Panc1 (cell line): ENCODE measurements at regions not wholly inside any gene's neighbourhood (a gene's known extent, or its start where the extent isn't known, plus 50 kb on each side); places are given as distances from the start of the nearest gene placed in this dataset.

Experiments
- ATAC-seq: fragments of 200-7000 bp; cut with Tn5 transposase; 2 replicates; pipeline ENCODE4 v1.9.1; 2020; ENCODE audit warnings: mild to moderate bottlenecking, moderate library complexity
- BruUV-seq: library from RNA; stranded (reverse); fragments of 400-500 nt; replicated peaks from 2 replicates; lab custom pipeline; 2021; lab: Mats Ljungman, UMichigan
- CTCF ChIA-PET: fragments of 300-600 bp; sonication (Branson Sonifier 250); formaldehyde crosslinking; loops from one replicate; lab custom pipeline; 2022; ENCODE audit warnings: antibody characterized with exemption; lab: Charles Lee
- POLR2A ChIA-PET: fragments of 300-600 bp; sonication (Branson Sonifier 250); formaldehyde crosslinking; loops from one replicate; lab custom pipeline; 2022; ENCODE audit warnings: antibody characterized with exemption; lab: Charles Lee
- DNase-seq: peaks from one replicate; pipeline ENCODE4 v3.0.0-alpha.2; 2010; ENCODE audit warnings: low read depth, low spot score
- H3K27ac ChIP-seq: 2 replicates; pipeline ENCODE4 v1.5.1; 2011; ENCODE audit warnings: mild to moderate bottlenecking, low read length, inconsistent platforms
- H3K27me3 ChIP-seq: fragments of 200-500 bp; sonication (Bioruptor generic); 2 replicates; pipeline ENCODE4 v1.6.0; 2014; ENCODE audit warnings: low read length, inconsistent platforms; ENCODE audit not compliant: control insufficient read depth, insufficient read depth
- H3K36me3 ChIP-seq: fragments of 200-500 bp; sonication (Bioruptor generic); 2 replicates; pipeline ENCODE4 v1.5.1; 2014; ENCODE audit warnings: inconsistent platforms, mild to moderate bottlenecking, low read length, moderate library complexity; ENCODE audit not compliant: control insufficient read depth, insufficient read depth
- H3K4me1 ChIP-seq: 2 replicates; pipeline ENCODE4 v1.5.1; 2011; ENCODE audit warnings: inconsistent platforms, mild to moderate bottlenecking, low read length, moderate library complexity; ENCODE audit not compliant: control insufficient read depth, insufficient read depth
- H3K4me3 ChIP-seq, 2 experiments: 2 replicates each; pipeline ENCODE4 v1.5.1; 2011 to 2012; ENCODE audit warnings: low read depth in 2 of 2, low read length in 2 of 2, mild to moderate bottlenecking in 2 of 2, inconsistent platforms in 1 of 2, moderate library complexity in 1 of 2
- H3K9me3 ChIP-seq: fragments of 200-500 bp; sonication (Bioruptor generic); 2 replicates; pipeline ENCODE4 v1.5.1; 2014; ENCODE audit warnings: low read depth, mild to moderate bottlenecking, inconsistent platforms, low read length, moderate library complexity; ENCODE audit not compliant: control insufficient read depth, insufficient read depth
- CTCF ChIP-seq: fragments of 450-650 bp; IDR thresholded peaks from 2 replicates; pipeline ENCODE4 v1.5.1; 2017; ENCODE audit warnings: mild to moderate bottlenecking
- POLR2AphosphoS5 ChIP-seq: IDR thresholded peaks from 2 replicates; pipeline ENCODE4 v1.6.1; 2012; ENCODE audit warnings: mild to moderate bottlenecking, low read depth, low read length, moderate library complexity
- SIN3A ChIP-seq: IDR thresholded peaks from 2 replicates; pipeline ENCODE4 v1.6.1; 2012; ENCODE audit warnings: low read depth, mild to moderate bottlenecking, low read length, moderate library complexity, borderline replicate concordance; ENCODE audit not compliant: insufficient read depth
- TCF7L2 ChIP-seq: IDR thresholded peaks from 2 replicates; pipeline ENCODE4 v1.6.1; 2011; ENCODE audit warnings: mild to moderate bottlenecking, low read depth, low read length, inconsistent platforms
- in situ Hi-C: cut with HindIII; loops from 2 replicates; pipeline ENCODE4 v1.10.0; 2016; ENCODE audit warnings: low sequenced_read_pairs, low pct_unique_long_range_greater_than_20kb
- intact Hi-C: fragments of 100-400 bp; cut with micrococcal nuclease; formaldehyde crosslinking; loops from one replicate; pipeline ENCODE4 v1.10.0; 2022; ENCODE audit not compliant: unreplicated experiment
- TF ChIP-seq, protein P1 (sequence below), 2 experiments: IDR thresholded peaks; 2 replicates each; pipeline ENCODE4 v1.6.1; 2011 to 2012; ENCODE audit warnings: low read depth in 2 of 2, control low read depth in 1 of 2, low read length in 1 of 2, mild to moderate bottlenecking in 1 of 2, moderate library complexity in 1 of 2; ENCODE audit not compliant: insufficient read depth in 1 of 2

- H3K4me3 ChIP-seq = no peak overlapping the region
- DNase-seq (no peak), ATAC-seq (no peak)
- H3K9me3 ChIP-seq = no peaks in the 10 kb centered on the region
- no peaks in the 10 kb centered on the region for H3K36me3 ChIP-seq
- POLR2A ChIA-PET = no interaction called here
- intact Hi-C loops = no loop called here
- no peak overlapping the region for H3K27ac ChIP-seq
- no TSS peak for BruUV-seq
- in situ Hi-C loops = no loop called here
- CTCF ChIA-PET = no interaction called here
- TF ChIP-seq CTCF (no peak), POLR2AphosphoS5 (no peak), SIN3A (no peak), TCF7L2 (no peak)
- TF ChIP-seq, protein P1, sequence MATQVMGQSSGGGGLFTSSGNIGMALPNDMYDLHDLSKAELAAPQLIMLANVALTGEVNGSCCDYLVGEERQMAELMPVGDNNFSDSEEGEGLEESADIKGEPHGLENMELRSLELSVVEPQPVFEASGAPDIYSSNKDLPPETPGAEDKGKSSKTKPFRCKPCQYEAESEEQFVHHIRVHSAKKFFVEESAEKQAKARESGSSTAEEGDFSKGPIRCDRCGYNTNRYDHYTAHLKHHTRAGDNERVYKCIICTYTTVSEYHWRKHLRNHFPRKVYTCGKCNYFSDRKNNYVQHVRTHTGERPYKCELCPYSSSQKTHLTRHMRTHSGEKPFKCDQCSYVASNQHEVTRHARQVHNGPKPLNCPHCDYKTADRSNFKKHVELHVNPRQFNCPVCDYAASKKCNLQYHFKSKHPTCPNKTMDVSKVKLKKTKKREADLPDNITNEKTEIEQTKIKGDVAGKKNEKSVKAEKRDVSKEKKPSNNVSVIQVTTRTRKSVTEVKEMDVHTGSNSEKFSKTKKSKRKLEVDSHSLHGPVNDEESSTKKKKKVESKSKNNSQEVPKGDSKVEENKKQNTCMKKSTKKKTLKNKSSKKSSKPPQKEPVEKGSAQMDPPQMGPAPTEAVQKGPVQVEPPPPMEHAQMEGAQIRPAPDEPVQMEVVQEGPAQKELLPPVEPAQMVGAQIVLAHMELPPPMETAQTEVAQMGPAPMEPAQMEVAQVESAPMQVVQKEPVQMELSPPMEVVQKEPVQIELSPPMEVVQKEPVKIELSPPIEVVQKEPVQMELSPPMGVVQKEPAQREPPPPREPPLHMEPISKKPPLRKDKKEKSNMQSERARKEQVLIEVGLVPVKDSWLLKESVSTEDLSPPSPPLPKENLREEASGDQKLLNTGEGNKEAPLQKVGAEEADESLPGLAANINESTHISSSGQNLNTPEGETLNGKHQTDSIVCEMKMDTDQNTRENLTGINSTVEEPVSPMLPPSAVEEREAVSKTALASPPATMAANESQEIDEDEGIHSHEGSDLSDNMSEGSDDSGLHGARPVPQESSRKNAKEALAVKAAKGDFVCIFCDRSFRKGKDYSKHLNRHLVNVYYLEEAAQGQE (IDR thresholded peaks at IDR 0.05; ENCODE audit: insufficient read depth in 1 of 2, low read depth in 2 of 2, low read length in 1 of 2) = no peak
- H3K4me1 ChIP-seq = no peaks in the 10 kb centered on the region
- H3K27me3 ChIP-seq = no peaks in the 10 kb centered on the region; the same call in 1 of the 2 replicates
These were observed 127.5 kb upstream of the CYP1B1 start for GRCh38 chr2:38203446-38203810.

DNA sequence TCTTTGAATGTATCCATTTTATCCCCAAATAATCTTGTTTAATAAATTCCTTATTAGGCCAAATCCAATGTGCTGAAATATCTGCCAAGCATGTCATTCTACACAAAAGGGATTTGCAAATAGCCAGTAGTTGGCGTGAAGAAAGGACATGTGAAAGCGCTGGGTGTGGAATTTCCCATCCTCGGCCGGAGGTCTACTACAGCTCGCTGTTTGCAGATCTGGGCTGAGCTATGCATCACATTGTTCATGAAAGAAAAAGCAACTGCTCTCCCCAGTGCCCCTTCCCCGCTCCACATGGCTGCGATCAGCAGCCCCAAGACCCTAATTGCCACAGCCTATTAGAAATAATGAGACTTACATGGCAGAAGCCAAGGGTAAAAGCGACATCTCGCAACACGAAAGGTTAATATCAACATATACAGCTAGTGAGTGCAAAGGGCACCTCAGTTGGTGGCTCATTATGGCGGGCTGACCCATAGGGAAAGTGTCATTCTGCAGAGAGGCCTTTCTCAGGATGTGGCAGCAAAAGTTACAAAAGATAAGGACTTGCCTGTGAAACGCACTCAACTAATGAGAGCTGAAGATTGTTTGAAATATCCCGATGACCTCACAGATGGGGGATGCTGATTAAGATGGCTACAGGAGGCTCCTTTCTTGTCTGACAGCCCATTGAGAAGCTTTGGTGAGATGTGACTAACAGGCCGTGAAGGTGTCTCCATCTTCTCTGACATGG is 126.9 kb upstream of the CYP1B1 start:
- BruUV-seq = no TSS peak
- in situ Hi-C loops = no loop called here
- no peak for DNase-seq
- no peak overlapping the region for H3K27ac ChIP-seq
- H3K27me3 ChIP-seq = no peaks in the 10 kb centered on the region; the same call in 1 of the 2 replicates
- no peak for ATAC-seq
- H3K4me1 ChIP-seq = no peaks in the 10 kb centered on the region
- H3K36me3 ChIP-seq = no peaks in the 10 kb centered on the region
- intact Hi-C loops = no loop called here
- TF ChIP-seq SIN3A (no peak), CTCF (no peak), POLR2AphosphoS5 (no peak), TCF7L2 (no peak)
- TF ChIP-seq, protein P1 (IDR thresholded peaks at IDR 0.05; ENCODE audit: insufficient read depth in 1 of 2, low read depth in 2 of 2, low read length in 1 of 2) = no peak
- ChIA-PET POLR2A (no interaction called here), CTCF (no interaction called here)
- H3K9me3 ChIP-seq = no peaks in the 10 kb centered on the region
- no peak overlapping the region for H3K4me3 ChIP-seq
